Mesodermal cell (in vitro differentiated cells): ENCODE measurements at regions not wholly inside any gene's neighbourhood (a gene's known extent, or its start where the extent isn't known, plus 50 kb on each side); places are given as distances from the start of the nearest gene placed in this dataset.

ENCODE experiments used
- H3K27ac ChIP-seq: 2 replicates; pipeline ENCODE4 v1.7.0; 2013; ENCODE audit warnings: mild to moderate bottlenecking, low read depth, low read length, moderate library complexity; ENCODE audit not compliant: severe bottlenecking
- H3K36me3 ChIP-seq: 2 replicates; pipeline ENCODE4 v1.7.1; 2013; ENCODE audit warnings: mild to moderate bottlenecking, low read length, moderate library complexity; ENCODE audit not compliant: control insufficient read depth, insufficient read depth
- H3K4me1 ChIP-seq: one replicate; pipeline ENCODE4 v1.7.1; 2013; ENCODE audit warnings: mild to moderate bottlenecking, low read length; ENCODE audit not compliant: insufficient read depth, control insufficient read depth, poor library complexity, severe bottlenecking
- H3K4me3 ChIP-seq: 2 replicates; pipeline ENCODE4 v1.7.0; 2013; ENCODE audit warnings: low read length, control low read depth, mild to moderate bottlenecking; ENCODE audit not compliant: insufficient read depth, poor library complexity, severe bottlenecking; ENCODE audit errors: extremely low read depth
- H3K9me3 ChIP-seq: 2 replicates; pipeline ENCODE4 v1.7.1; 2013; ENCODE audit warnings: mild to moderate bottlenecking, low read length, moderate library complexity; ENCODE audit not compliant: control insufficient read depth
- WGBS, 2 experiments: methylation state at CpG; one replicate each; pipeline ENCODE4 v1.1.5; 2013; ENCODE audit warnings: missing lambda C conversion rate in 2 of 2; ENCODE audit not compliant: insufficient coverage in 2 of 2; 5-methylcytosine and 5-hydroxymethylcytosine counted together

DNA sequence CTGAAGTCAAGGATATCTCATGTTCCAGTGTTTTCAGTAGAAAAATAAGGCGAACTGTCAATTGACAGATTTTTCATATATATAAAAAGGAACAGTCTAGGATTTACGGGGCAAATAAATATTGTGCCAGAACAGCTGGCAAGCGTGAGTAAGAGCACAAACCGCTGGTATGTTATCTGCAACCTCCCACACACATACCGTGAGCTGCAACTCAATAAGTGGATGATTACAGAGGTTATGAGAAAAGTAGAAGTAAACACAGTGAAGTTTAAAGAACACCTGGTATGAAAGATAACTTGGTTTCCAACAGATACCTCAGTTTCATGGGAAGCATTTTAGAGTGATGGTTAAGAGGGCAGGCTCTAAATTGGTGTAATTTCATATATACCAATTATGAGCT, 733.4 kb downstream of the TUSC7 start:
- WGBS, 2 experiments, result no CpG with 5 or more reads among the region's 5 CpGs
- Histone ChIP-seq H3K4me1 (no peaks in the 10 kb centered on the region), H3K36me3 (no peaks in the 10 kb centered on the region), H3K27ac (no peak overlapping the region), H3K4me3 (no peak overlapping the region), H3K9me3 (no peaks in the 10 kb centered on the region)

DNA sequence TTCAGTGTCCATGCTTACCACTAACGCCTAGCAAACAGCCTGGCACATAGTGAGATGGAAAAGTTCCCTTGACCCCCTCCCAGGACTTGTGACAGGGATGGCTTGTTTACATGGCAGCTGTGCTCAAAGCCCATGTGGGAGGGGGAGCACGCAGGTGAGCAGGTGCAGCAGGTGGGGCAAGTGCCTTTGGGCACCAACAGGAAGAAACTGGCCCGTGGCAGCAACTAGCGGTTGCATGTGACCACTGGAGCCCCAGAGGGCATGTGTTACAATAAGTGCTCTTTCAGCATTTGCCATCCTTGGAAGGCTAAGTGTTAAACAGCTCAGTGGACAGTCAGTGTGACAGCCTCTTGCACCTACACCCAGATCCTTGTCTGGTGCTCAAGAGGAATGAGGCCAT, 734.6 kb downstream of the TUSC7 start:
- no peaks in the 10 kb centered on the region for H3K4me1 ChIP-seq
- 93 to 97% methylated on average over 4 of the region's 4 CpGs for WGBS, 2 experiments
- no peak overlapping the region for H3K27ac ChIP-seq
- no peaks in the 10 kb centered on the region for H3K9me3 ChIP-seq
- no peak overlapping the region for H3K4me3 ChIP-seq
- H3K36me3 ChIP-seq, result no peaks in the 10 kb centered on the region

DNA sequence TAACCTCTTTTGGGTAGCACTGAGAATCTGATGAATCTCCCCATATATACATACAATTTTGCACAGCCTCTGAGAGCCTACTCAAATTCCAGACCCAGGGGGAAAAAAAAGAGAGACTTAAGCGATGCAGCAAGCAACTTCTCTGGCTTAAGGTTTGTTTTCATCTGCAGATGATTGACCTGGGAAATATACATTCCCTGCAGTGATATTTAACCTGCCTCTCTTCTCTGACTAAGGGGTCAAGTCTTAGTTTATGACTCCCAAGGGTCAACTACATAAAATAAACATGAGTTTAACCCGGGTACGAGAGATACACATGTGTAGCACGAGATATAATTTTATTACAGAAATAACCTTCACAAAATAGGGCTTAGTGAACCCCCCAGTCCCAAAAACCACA, 737.8 kb downstream of the TUSC7 start:
- no CpG with 5 or more reads among the region's 4 CpGs for WGBS, 2 experiments

DNA sequence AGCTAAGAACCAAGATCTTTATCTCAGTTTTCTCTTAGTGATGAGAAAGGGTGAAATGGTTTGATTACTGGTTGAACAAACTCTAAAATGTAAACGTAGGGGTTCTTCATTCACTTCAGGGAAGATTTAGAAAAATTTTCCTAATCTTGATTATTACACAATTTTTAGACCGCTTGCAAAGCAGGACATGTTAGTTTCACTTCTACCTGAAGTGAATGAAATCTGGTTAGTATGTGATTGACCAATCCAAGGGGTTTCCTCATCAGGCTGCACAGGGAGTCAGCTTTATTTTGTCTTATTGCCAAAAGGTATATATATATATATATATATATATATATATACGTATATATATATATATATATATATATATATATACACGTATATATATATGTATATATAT, 740.4 kb downstream of the TUSC7 start:
- H3K9me3 ChIP-seq, result no peaks in the 10 kb centered on the region
- no peaks in the 10 kb centered on the region for H3K36me3 ChIP-seq
- no peak overlapping the region for H3K27ac ChIP-seq
- H3K4me1 ChIP-seq, result no peaks in the 10 kb centered on the region
- H3K4me3 ChIP-seq, result no peak overlapping the region
- WGBS, 2 experiments, result no CpG with 5 or more reads among the region's 4 CpGs

More for the DNA sequence above, 737.8 kb downstream of the TUSC7 start:
- no peaks in the 10 kb centered on the region for H3K36me3 ChIP-seq
- H3K4me1 ChIP-seq, result no peaks in the 10 kb centered on the region
- H3K27ac ChIP-seq, result no peak overlapping the region
- H3K9me3 ChIP-seq, result no peaks in the 10 kb centered on the region
- no peak overlapping the region for H3K4me3 ChIP-seq

DNA sequence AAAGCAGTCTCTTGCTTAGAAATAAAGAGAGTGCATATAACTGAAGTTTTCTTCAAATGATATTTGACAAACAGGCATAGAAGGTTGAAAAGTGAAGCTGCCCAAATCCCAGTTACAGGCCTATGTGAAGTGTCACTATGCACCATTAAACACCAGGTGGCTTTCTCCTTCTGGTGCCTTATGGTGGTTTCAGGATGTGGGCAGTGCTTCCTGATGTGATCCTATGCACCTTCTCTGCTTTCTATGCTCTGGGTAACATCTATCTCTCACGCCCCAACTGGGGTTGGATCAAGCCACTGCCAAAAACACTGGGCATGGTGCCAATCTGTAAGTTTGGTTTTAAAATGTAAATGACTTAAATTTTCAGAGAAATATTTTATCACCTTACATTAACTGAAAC, 744.7 kb downstream of the TUSC7 start:
- no CpG with 5 or more reads among the region's 1 CpG for WGBS, 2 experiments
- Histone ChIP-seq H3K27ac (no peak overlapping the region), H3K9me3 (no peaks in the 10 kb centered on the region), H3K36me3 (no peaks in the 10 kb centered on the region), H3K4me1 (no peaks in the 10 kb centered on the region), H3K4me3 (no peak overlapping the region)

DNA sequence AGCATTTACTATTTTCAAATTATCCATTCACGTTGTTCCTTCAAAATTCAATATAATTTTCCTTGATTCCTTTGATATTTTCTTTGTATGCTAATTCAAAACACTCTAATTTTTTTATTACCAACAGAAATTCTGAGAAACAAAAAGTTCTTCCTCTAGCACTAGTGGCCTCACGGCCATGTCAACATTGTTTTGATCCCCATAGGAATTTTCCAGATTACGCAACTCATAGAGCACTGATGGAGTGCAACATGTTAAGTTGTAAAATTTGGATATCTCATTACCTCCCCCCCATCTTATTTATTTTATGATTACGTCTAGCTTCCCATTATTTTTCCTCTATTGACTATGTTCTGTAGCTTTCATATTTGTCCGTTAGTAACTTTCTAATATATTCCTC, 745.3 kb downstream of the TUSC7 start:
- Histone ChIP-seq H3K9me3 (no peaks in the 10 kb centered on the region), H3K36me3 (no peaks in the 10 kb centered on the region), H3K4me3 (no peak overlapping the region), H3K27ac (no peak overlapping the region), H3K4me1 (no peaks in the 10 kb centered on the region)
- 91 to 100% methylated on average over 1 to 3 of the region's 5 CpGs for WGBS, 2 experiments

DNA sequence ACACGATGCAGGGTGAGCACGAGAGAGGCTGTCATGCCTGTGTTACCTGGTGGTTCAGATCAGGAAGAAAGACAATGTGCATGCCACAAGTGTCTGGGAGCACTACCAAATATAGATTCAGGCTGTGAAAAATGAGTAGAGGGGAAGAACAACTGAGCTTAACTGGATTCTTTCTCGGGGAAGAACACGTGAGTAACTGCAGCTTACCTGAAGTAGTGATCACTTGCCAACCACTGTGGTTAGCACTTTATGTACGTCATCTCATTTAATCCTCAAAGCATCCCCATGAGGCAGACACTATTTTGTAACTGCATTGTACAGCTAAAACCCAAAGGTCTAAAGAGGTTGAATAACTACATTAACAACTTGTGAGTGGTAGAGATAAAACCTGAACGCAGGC, 746.2 kb downstream of the TUSC7 start:
- Histone ChIP-seq H3K4me1 (no peaks in the 10 kb centered on the region), H3K4me3 (no peak overlapping the region), H3K27ac (no peak overlapping the region), H3K36me3 (no peaks in the 10 kb centered on the region), H3K9me3 (no peaks in the 10 kb centered on the region)
- 92 to 98% methylated on average over 5 of the region's 6 CpGs for WGBS, 2 experiments

DNA sequence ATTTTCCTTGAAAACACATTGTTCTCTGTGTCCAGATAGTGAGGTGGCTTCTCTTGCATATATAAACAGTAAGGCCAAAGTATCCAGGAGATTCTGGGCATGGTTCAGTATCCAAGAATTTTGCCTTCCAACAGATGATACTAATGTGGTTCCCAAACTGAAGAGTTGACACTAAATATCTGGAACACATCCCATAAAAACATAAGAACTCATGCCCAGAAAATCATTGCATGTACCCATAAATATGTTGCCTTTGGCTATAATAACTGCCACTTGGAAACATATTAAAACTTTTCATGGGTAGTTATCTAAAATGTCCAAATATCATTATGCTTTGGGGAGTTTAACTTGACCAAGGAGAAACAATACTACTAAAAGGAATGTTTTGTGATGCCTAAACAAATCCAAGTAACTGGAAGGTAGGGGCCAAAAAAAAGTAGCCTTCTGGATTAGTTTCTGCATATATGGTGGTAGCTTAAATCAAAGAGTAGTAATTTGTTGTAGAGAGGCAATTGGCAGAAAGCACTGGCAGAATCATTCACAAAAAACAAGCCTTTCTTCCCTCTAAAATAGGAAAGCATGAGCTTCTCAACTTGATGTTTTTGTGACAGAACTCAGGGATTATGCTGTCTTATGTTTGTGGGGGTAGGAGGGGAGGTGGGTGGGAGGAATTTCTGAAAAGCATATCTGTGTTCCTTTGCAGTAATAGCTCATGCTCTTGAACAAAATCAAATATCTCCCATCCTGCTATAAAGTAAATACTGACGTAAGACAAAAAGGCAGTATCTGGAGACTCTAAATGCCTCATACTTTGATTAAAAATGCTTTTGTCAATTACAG, 753.9 kb downstream of the TUSC7 start:
- H3K4me1 ChIP-seq, result no peaks in the 10 kb centered on the region
- no peak overlapping the region for H3K4me3 ChIP-seq
- H3K9me3 ChIP-seq, result no peaks in the 10 kb centered on the region
- no peaks in the 10 kb centered on the region for H3K36me3 ChIP-seq
- H3K27ac ChIP-seq, result no peak overlapping the region
- WGBS, 2 experiments, result 100% methylated on average over 1 of the region's 1 CpG; no CpG with 5 or more reads in 1 of the 2 experiments

DNA sequence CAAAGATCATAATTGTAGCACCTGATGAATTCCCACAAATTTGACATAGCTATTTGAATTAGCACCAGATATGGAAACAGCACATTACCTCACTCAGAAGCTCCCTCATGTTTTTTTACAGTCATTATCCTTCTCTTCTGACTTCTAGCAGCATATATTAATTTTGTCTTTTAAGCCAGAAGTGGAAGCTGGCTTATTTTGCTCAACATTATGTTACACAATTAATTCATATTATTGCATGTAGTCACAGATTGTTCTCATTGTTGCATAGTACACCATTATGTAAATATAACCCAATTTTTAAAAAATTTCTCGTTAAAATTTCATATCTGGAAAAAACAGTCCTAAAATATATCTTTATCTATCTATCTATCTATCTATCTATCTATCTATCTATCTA, 762.3 kb downstream of the TUSC7 start:
- H3K36me3 ChIP-seq, result no peaks in the 10 kb centered on the region
- no peaks in the 10 kb centered on the region for H3K9me3 ChIP-seq
- WGBS, 2 experiments, result 0% methylated on average over 1 of the region's 1 CpG; no CpG with 5 or more reads in 1 of the 2 experiments
- no peaks in the 10 kb centered on the region for H3K4me1 ChIP-seq
- no peak overlapping the region for H3K27ac ChIP-seq
- no peak overlapping the region for H3K4me3 ChIP-seq

DNA sequence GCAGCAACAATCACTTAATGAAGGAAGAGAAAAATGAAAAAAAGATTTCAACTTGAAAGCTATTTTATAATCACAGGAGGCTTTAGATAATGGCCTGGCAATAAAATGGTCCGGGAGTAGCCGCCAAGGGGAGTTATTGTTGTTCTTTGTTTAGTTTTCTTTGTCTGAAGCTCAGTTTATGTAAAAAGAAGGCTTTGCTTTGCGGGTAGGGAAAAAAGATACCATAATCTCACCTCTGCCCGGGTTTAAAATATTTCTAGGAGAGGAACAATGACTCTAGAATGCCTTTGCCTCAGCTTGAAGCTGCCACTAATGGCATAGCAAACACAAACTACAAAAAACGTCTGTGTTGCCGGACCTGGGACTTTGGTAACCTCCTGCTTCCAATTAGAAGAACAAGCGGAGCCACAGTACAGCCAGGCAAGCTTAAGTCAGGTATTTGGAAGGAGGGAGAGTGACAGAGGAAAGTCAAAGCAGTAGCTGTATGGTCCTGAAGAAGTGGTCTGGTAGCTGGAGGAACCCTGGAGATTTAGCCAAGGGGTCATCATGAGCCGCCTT, 764.5 kb downstream of the TUSC7 start:
- H3K4me3 ChIP-seq, result no peak overlapping the region
- H3K9me3 ChIP-seq, result no peaks in the 10 kb centered on the region
- no peaks in the 10 kb centered on the region for H3K36me3 ChIP-seq
- H3K4me1 ChIP-seq, result no peaks in the 10 kb centered on the region
- WGBS, 2 experiments, result 79 to 100% methylated on average over 2 to 5 of the region's 8 CpGs
- no peak overlapping the region for H3K27ac ChIP-seq

DNA sequence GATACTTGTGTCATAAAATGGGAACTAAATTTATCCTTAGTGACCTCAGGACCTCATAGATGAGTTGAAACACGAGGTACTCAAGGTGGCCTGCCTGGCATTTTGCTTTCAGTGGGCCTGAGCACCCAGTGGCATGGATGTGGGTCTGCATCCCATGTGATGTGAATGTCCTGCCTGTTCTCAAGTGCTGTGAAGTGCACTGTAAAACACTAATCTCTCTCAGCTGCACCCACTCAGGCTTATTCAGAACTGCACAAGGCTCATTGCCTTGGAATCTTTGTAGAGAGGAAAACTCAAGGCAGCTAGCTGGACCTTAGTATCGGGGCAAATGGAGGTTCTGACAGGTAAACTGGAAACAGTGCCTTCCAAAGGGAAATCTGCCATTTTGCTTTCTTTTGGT, 767.0 kb downstream of the TUSC7 start:
- Histone ChIP-seq H3K9me3 (no peaks in the 10 kb centered on the region), H3K36me3 (no peaks in the 10 kb centered on the region), H3K4me3 (no peak overlapping the region), H3K27ac (no peak overlapping the region), H3K4me1 (no peaks in the 10 kb centered on the region)
- WGBS, 2 experiments, result 78 to 90% methylated on average over 1 to 2 of the region's 2 CpGs
